A673 (cell line): ENCODE measurements at regions not wholly inside any gene's neighbourhood (a gene's known extent, or its start where the extent isn't known, plus 50 kb on each side); places are given as distances from the start of the nearest gene placed in this dataset.

Experiments used
- BruUV-seq: library from RNA; stranded (reverse); fragments of 400-500 nt; replicated peaks from 2 replicates; lab custom pipeline; 2021; lab: Mats Ljungman, UMichigan
- CTCF ChIA-PET: fragments of 300-600 bp; sonication (Branson Sonifier 250); formaldehyde crosslinking; loops from one replicate; lab custom pipeline; 2022; ENCODE audit warnings: antibody characterized with exemption; lab: Charles Lee
- POLR2A ChIA-PET: fragments of 300-600 bp; sonication (Branson Sonifier 250); formaldehyde crosslinking; loops from one replicate; lab custom pipeline; 2022; ENCODE audit warnings: antibody characterized with exemption; ENCODE audit not compliant: low non-redundant PET; lab: Charles Lee
- DNase-seq: peaks from one replicate; pipeline ENCODE4 v3.0.0-alpha.2; 2015; ENCODE audit warnings: low spot score
- H3K27ac ChIP-seq: fragments of 200-600 bp; sonication (generic); 2 replicates; pipeline ENCODE4 v1.5.1; 2016; ENCODE audit warnings: mixed run types, low read depth, mild to moderate bottlenecking, mixed read lengths, antibody characterized with exemption, low read length; ENCODE audit not compliant: poor library complexity, severe bottlenecking
- H3K27me3 ChIP-seq: fragments of 200-600 bp; sonication (generic); replicated peaks from 2 replicates; pipeline ENCODE4 v1.6.1; 2017; ENCODE audit warnings: mixed run types, low read depth, mild to moderate bottlenecking, mixed read lengths, antibody characterized with exemption, low read length; ENCODE audit not compliant: insufficient read depth, poor library complexity
- H3K36me3 ChIP-seq: fragments of 200-600 bp; sonication (generic); 2 replicates; pipeline ENCODE4 v1.6.1; 2016; ENCODE audit warnings: mixed run types, mild to moderate bottlenecking, mixed read lengths, antibody characterized with exemption, low read length; ENCODE audit not compliant: insufficient read depth, poor library complexity, severe bottlenecking
- H3K4me1 ChIP-seq: fragments of 200-600 bp; sonication (generic); 2 replicates; pipeline ENCODE4 v1.6.1; 2017; ENCODE audit warnings: mixed run types, mild to moderate bottlenecking, mixed read lengths, antibody characterized with exemption, low read length; ENCODE audit not compliant: insufficient read depth, poor library complexity, severe bottlenecking
- H3K4me3 ChIP-seq: fragments of 200-600 bp; sonication (generic); 2 replicates; pipeline ENCODE4 v1.5.1; 2016; ENCODE audit warnings: low read depth, mixed run types, mild to moderate bottlenecking, mixed read lengths, low read length; ENCODE audit not compliant: poor library complexity, severe bottlenecking
- H3K9me3 ChIP-seq: fragments of 200-600 bp; sonication (generic); 2 replicates; pipeline ENCODE4 v1.6.1; 2016; ENCODE audit warnings: mixed run types, low read depth, mild to moderate bottlenecking, mixed read lengths, antibody characterized with exemption, low read length; ENCODE audit not compliant: poor library complexity, severe bottlenecking
- CTCF ChIP-seq: fragments of 300-800, 200-600 bp; sonication (generic); conservative IDR thresholded peaks from 2 replicates; pipeline ENCODE4 v1.5.1; 2017; ENCODE audit warnings: low read depth, mild to moderate bottlenecking, antibody characterized with exemption, low read length, moderate library complexity, mixed read lengths
- EZH2 ChIP-seq: fragments of 200-600 bp; sonication (generic); IDR thresholded peaks from 2 replicates; pipeline ENCODE4 v1.6.1; 2017; ENCODE audit warnings: borderline replicate concordance, low read depth, mild to moderate bottlenecking, mixed read lengths, antibody characterized with exemption, low read length; ENCODE audit not compliant: poor library complexity, severe bottlenecking
- intact Hi-C: fragments of 100-400 bp; cut with micrococcal nuclease; formaldehyde crosslinking; loops from one replicate; pipeline ENCODE4 v1.10.0; 2022; ENCODE audit not compliant: unreplicated experiment

- ChIA-PET POLR2A (no interaction called here), CTCF (no interaction called here)
- H3K4me1 ChIP-seq, result peaks cover 13% of the 10 kb centered on the region
- no peak for DNase-seq
- no peak for TF ChIP-seq EZH2
- no peak for TF ChIP-seq CTCF
- H3K4me3 ChIP-seq, result no peak overlapping the region
- no peaks in the 10 kb centered on the region for H3K36me3 ChIP-seq
- no peak overlapping the region for H3K27ac ChIP-seq
- BruUV-seq, result no TSS peak
- intact Hi-C loops, result no loop called here
- no peaks in the 10 kb centered on the region for H3K9me3 ChIP-seq
- H3K27me3 ChIP-seq, result no peaks in the 10 kb centered on the region
Observed at GRCh38 chr3:29138171-29138570, 142.7 kb upstream of the RBMS3 start.

GRCh38 chr3:29140666-29141065 is 140.2 kb upstream of the RBMS3 start:
- Histone ChIP-seq H3K9me3 (no peaks in the 10 kb centered on the region), H3K4me1 (peaks cover 21% of the 10 kb centered on the region), H3K36me3 (no peaks in the 10 kb centered on the region), H3K27me3 (no peaks in the 10 kb centered on the region), H3K4me3 (no peak overlapping the region), H3K27ac (no peak overlapping the region)
- ChIA-PET POLR2A (no interaction called here), CTCF (no interaction called here)
- intact Hi-C loops, result no loop called here
- no TSS peak for BruUV-seq
- DNase-seq, result no peak
- TF ChIP-seq CTCF, result no peak
- TF ChIP-seq EZH2, result no peak

- Histone ChIP-seq H3K4me1 (peaks cover 25% of the 10 kb centered on the region), H3K9me3 (no peaks in the 10 kb centered on the region), H3K36me3 (no peaks in the 10 kb centered on the region), H3K27ac (no peak overlapping the region), H3K4me3 (no peak overlapping the region), H3K27me3 (no peaks in the 10 kb centered on the region)
- no TSS peak for BruUV-seq
- ChIA-PET CTCF (no interaction called here), POLR2A (no interaction called here)
- DNase-seq, result no peak
- TF ChIP-seq CTCF (no peak), EZH2 (no peak)
- intact Hi-C loops, result no loop called here
Observed at GRCh38 chr3:29141197-29141917, 139.5 kb upstream of the RBMS3 start.
